ENCODE measurements at regions not wholly inside any gene's neighbourhood (a gene's known extent, or its start where the extent isn't known, plus 50 kb on each side); places are given as distances from the start of the nearest gene placed in this dataset.

GRCh38 chr9:33645706-33646105 lies 121.7 kb downstream of the ANKRD18B start:
- no peak for TF ChIP-seq SP1 (IDR thresholded peaks at IDR 0.05)
- TF ChIP-seq SP1 (CRISPR knock-in tag; IDR thresholded peaks at IDR 0.05), result no peak
- TF ChIP-seq, protein P1, sequence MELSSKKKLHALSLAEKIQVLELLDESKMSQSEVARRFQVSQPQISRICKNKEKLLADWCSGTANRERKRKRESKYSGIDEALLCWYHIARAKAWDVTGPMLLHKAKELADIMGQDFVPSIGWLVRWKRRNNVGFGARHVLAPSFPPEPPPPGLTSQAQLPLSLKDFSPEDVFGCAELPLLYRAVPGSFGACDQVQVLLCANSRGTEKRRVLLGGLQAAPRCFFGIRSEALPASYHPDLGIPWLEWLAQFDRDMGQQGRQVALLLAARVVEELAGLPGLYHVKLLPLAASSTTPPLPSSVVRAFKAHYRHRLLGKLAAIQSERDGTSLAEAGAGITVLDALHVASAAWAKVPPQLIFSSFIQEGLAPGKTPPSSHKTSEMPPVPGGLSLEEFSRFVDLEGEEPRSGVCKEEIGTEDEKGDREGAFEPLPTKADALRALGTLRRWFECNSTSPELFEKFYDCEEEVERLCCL (CRISPR knock-in tag; IDR thresholded peaks at IDR 0.05; ENCODE audit: borderline replicate concordance), result no peak
- TF ChIP-seq, protein P2, sequence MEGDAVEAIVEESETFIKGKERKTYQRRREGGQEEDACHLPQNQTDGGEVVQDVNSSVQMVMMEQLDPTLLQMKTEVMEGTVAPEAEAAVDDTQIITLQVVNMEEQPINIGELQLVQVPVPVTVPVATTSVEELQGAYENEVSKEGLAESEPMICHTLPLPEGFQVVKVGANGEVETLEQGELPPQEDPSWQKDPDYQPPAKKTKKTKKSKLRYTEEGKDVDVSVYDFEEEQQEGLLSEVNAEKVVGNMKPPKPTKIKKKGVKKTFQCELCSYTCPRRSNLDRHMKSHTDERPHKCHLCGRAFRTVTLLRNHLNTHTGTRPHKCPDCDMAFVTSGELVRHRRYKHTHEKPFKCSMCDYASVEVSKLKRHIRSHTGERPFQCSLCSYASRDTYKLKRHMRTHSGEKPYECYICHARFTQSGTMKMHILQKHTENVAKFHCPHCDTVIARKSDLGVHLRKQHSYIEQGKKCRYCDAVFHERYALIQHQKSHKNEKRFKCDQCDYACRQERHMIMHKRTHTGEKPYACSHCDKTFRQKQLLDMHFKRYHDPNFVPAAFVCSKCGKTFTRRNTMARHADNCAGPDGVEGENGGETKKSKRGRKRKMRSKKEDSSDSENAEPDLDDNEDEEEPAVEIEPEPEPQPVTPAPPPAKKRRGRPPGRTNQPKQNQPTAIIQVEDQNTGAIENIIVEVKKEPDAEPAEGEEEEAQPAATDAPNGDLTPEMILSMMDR (CRISPR knock-in tag; IDR thresholded peaks at IDR 0.05), result no peak
- no peak for TF ChIP-seq KDM5B (CRISPR knock-in tag; IDR thresholded peaks at IDR 0.05; ENCODE audit: borderline replicate concordance)
- no peak for TF ChIP-seq RXRA (CRISPR knock-in tag; IDR thresholded peaks at IDR 0.05)
- no peak for TF ChIP-seq EP300 (IDR thresholded peaks at IDR 0.05; ENCODE audit: low read depth in 2 of 2, low read length in 2 of 2)
- TF ChIP-seq EP300 (CRISPR knock-in tag; IDR thresholded peaks at IDR 0.05; ENCODE audit: borderline replicate concordance), result no peak
- TF ChIP-seq ZSCAN29 (CRISPR knock-in tag; conservative IDR thresholded peaks at IDR 0.05), result no peak
- TF ChIP-seq, protein P3, sequence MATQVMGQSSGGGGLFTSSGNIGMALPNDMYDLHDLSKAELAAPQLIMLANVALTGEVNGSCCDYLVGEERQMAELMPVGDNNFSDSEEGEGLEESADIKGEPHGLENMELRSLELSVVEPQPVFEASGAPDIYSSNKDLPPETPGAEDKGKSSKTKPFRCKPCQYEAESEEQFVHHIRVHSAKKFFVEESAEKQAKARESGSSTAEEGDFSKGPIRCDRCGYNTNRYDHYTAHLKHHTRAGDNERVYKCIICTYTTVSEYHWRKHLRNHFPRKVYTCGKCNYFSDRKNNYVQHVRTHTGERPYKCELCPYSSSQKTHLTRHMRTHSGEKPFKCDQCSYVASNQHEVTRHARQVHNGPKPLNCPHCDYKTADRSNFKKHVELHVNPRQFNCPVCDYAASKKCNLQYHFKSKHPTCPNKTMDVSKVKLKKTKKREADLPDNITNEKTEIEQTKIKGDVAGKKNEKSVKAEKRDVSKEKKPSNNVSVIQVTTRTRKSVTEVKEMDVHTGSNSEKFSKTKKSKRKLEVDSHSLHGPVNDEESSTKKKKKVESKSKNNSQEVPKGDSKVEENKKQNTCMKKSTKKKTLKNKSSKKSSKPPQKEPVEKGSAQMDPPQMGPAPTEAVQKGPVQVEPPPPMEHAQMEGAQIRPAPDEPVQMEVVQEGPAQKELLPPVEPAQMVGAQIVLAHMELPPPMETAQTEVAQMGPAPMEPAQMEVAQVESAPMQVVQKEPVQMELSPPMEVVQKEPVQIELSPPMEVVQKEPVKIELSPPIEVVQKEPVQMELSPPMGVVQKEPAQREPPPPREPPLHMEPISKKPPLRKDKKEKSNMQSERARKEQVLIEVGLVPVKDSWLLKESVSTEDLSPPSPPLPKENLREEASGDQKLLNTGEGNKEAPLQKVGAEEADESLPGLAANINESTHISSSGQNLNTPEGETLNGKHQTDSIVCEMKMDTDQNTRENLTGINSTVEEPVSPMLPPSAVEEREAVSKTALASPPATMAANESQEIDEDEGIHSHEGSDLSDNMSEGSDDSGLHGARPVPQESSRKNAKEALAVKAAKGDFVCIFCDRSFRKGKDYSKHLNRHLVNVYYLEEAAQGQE (IDR thresholded peaks at IDR 0.05; ENCODE audit: borderline replicate concordance in 1 of 2, low read depth in 1 of 2, low read length in 2 of 2), result no peak
- no peak for TF ChIP-seq ZNF234 (CRISPR knock-in tag; conservative IDR thresholded peaks at IDR 0.05)

All from HepG2 (cell line).